AG04449 (cell line): ENCODE measurements at regions not wholly inside any gene's neighbourhood (a gene's known extent, or its start where the extent isn't known, plus 50 kb on each side); places are given as distances from the start of the nearest gene placed in this dataset.

Source experiments
- CTCF ChIA-PET: fragments of 350-600 bp; formaldehyde crosslinking; extraction: SDS; loops from one replicate; lab custom pipeline; 2021; ENCODE audit warnings: antibody characterized with exemption; lab: Yijun Ruan, JAX
- POLR2A ChIA-PET: fragments of 400-600, 350-600 bp; formaldehyde crosslinking; extraction: SDS; loops from one replicate; lab custom pipeline; 2020; ENCODE audit warnings: antibody characterized with exemption, inconsistent platforms; lab: Yijun Ruan, JAX
- DNase-seq: peaks from one replicate; pipeline ENCODE4 v3.0.0-alpha.2; 2010; ENCODE audit warnings: low read depth, low spot score
- H3K4me3 ChIP-seq: 2 replicates; pipeline ENCODE4 v1.5.1; 2011; ENCODE audit warnings: low read depth, mild to moderate bottlenecking, control low read depth, low read length
- CTCF ChIP-seq: IDR thresholded peaks from one replicate; pipeline ENCODE4 v1.5.1; 2011; ENCODE audit warnings: mild to moderate bottlenecking, moderate library complexity, low read length, control low read depth, inconsistent platforms; ENCODE audit not compliant: insufficient read depth; ENCODE audit errors: missing control alignments

DNA sequence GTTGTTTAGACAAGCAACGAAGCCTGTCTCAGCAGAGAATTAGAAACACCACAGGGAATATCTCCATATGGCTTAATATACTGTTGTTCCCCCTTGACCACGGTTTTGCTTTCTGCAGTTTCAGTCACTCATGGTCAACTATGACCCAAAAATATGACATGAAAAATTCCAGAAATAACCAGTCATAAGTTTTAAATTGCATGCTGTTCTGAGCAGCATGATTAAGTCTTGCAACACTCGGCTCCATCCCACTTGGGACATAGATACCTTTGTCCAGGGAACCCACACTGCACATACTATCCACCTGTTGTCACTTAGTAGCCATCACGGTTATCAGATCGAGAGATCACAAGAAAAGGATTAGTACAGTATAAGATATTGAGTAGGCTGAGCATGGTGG is 60.7 kb upstream of the FOXK1 start:
- CTCF ChIA-PET, result interaction anchor here (0.8 to 1.0 kb wide), 2 partner anchors 10 to 11 kb away, joined by 3 to 4 read pairs; no protein-coding TSS in a partner anchor
- no peak overlapping the region for H3K4me3 ChIP-seq
- DNase-seq, result no peak
- TF ChIP-seq CTCF, result no peak
- POLR2A ChIA-PET, result no interaction called here

- H3K4me3 ChIP-seq, result no peak overlapping the region
- POLR2A ChIA-PET, result interaction anchor here (0.6 kb wide), 1 partner anchor 120 kb away, joined by 3 read pairs; no protein-coding TSS in a partner anchor
- CTCF ChIA-PET, result interaction anchor here (1.1 to 1.4 kb wide), 2 partner anchors 15 to 16 kb away, joined by 3 to 8 read pairs; no protein-coding TSS in a partner anchor
- DNase-seq, result no peak
- TF ChIP-seq CTCF, result no peak
Observed at GRCh38 chr7:4626318-4626845, 55.7 kb upstream of the FOXK1 start.

DNA sequence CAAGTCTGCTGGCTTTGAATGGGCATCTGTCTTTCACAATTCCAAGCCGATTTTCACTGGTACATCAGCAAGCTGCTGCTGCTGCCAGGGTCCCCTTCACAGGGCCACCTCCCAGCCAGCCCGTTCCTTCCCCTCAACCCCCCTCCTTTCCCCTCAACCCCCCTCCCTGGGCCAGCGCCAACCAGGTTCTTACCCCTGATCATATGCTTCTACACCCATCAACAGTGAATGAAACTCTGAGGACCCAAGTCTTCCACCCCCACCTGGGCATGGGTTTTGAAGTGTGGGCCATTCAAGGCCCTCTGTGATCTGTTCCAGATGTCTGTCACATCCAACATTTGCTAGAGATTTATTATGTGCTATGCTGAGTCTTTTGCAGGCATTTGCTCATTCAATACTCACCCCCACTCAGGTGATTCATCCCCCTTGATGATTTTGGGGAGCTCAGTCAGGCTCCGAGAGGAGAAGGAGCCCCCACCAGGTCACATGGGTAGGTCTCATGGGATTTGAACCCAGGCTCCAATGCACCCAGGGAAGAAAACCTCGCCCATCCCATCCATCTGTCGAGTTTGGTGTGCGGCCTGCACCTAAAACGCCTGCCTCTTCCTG is 52.7 kb upstream of the FOXK1 start:
- ChIA-PET POLR2A (interaction anchor here (1.0 kb wide), 1 partner anchor 54 kb away, joined by 3 read pairs; no protein-coding TSS in a partner anchor), CTCF (interaction anchor here (3.6 to 6.0 kb wide), 2 partner anchors 12 to 17 kb away, joined by 12 to 122 read pairs; no protein-coding TSS in a partner anchor)
- DNase-seq, result no peak
- TF ChIP-seq CTCF, result no peak
- no peak overlapping the region for H3K4me3 ChIP-seq

DNA sequence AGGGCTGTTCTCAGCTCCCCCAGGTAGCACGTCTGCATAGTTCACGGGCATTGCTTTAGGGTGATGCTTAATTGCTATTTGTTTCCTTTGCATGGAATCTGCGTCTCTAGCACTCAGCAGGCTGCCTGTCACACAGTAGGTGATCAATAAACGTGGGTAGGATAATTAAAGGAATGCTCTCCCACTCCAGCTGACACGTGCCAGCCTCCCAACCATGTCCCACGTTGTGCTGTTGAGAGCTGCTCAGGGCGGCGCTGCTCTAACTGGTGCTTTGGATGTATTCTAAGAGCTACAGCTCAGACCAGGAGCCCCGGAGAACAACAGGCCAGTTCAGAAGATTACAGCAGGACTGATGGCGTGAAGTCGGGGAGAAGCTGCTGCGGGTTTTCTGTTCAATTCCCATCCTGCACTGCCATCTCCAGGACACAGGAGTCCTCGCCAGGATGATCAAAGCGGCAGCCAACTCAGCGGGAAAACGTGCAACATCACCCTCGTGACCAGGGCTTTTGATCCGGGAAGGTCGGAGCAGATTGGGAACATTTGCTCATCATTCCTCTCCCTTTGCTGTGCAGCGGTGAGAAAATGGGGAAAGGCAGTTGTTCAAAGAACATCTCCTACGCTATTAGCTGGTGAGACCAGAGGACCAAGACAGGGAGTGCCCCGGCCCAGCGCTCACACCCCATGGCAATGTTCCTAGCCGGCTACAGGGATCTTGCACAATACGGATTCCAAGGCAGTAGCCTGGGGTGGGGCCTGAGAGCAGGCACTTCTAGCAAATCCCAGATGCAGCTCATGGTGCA is 50.5 kb upstream of the FOXK1 start:
- TF ChIP-seq CTCF, result peak; percentile 79
- CTCF ChIA-PET, result interaction anchor here (0.9 to 6.0 kb wide), 22 partner anchors 10 to 1767 kb away, joined by 3 to 122 read pairs (median 4); partner anchors contain the start of gene RADIL
- POLR2A ChIA-PET, result interaction anchor here (1.0 to 2.3 kb wide), 2 partner anchors 10 to 144 kb away, joined by 4 to 7 read pairs; partner anchors contain the start of gene AP5Z1
- H3K4me3 ChIP-seq, result peak overlapping the region; percentile 53
- peak; percentile 60 for DNase-seq
